ENCODE measurements at regions not wholly inside any gene's neighbourhood (a gene's known extent, or its start where the extent isn't known, plus 50 kb on each side); places are given as distances from the start of the nearest gene placed in this dataset.

DNA sequence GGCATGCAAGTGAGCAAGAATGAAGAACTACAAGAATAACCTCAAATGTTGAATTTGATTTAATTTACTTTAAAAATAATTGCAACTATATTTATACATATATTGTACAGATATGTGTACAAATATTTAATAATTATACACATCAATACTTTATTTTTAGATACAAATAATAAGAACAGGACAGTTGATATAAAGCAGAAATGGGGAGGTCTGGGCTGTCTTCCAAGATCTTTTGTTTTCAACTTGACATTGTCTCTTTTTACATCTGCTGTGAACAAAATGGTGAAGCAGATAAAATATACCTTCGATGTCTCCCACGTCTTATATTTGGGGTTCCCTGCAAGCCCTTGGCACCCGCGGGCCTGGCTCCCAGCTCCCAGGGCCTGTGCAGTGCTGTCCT lies 231.3 kb upstream of the RBBP8 start:
- Histone ChIP-seq H3K9ac (ENCODE audit: low read length) (no peak overlapping the region), H3K4me3 (replicated peaks in 1 of 2; ENCODE audit: low read depth in 1 of 2, low read length in 2 of 2) (no peak overlapping the region), H3K27ac (ENCODE audit: low read depth, low read length) (no peak overlapping the region), H3K79me2 (ENCODE audit: insufficient read depth, low read length) (no peaks in the 10 kb centered on the region), H3K4me1 (ENCODE audit: control insufficient read depth in 1 of 2, insufficient read depth in 2 of 2, low read length in 2 of 2) (peaks cover 0 to 6% of the 10 kb centered on the region in 2 experiments; a peak in 2 of 4 replicates), H3K9me3 (ENCODE audit: control insufficient read depth in 1 of 2, insufficient read depth in 1 of 2, low read depth in 1 of 2, low read length in 2 of 2) (no peaks in the 10 kb centered on the region), H2AFZ (ENCODE audit: low read depth, low read length, poor library complexity, severe bottlenecking) (no peak overlapping the region), H3K36me3 (ENCODE audit: control insufficient read depth in 1 of 2, insufficient read depth in 2 of 2, low read length in 2 of 2) (no peaks in the 10 kb centered on the region), H3K4me2 (ENCODE audit: low read length) (no peak overlapping the region), H4K20me1 (ENCODE audit: insufficient read depth) (no peaks in the 10 kb centered on the region), H3K9me2 (ENCODE audit: insufficient read depth) (no peaks in the 10 kb centered on the region), H3K27me3 (ENCODE audit: insufficient read depth, low read length) (no peaks in the 10 kb centered on the region)
- no TSS peak for BruUV-seq (replicated peaks)
- ChIA-PET CTCF (no interaction called here), RAD21 (ENCODE audit: low non-redundant PET in 1 of 2, low total read pairs in 2 of 2, uncharacterized antibody in 2 of 2, unreplicated experiment in 2 of 2) (no interaction called here), POLR2A (no interaction called here)
- no peak for DNase-seq (ENCODE audit: low read depth, low spot score)
- intact Hi-C loops (cut with micrococcal nuclease) = loop anchor here (5.0 to 10.0 kb wide), 2 partner anchors 537 to 784 kb away; partner anchors contain the start of gene GATA6
- ATAC-seq = no peak
- TF ChIP-seq TCF7L2 (IDR thresholded peaks at IDR 0.05; ENCODE audit: borderline replicate concordance, extremely low read depth, insufficient read depth, insufficient read length) (no peak), EZH2phosphoT487 (IDR thresholded peaks at IDR 0.05; ENCODE audit: borderline replicate concordance) (no peak)

DNA sequence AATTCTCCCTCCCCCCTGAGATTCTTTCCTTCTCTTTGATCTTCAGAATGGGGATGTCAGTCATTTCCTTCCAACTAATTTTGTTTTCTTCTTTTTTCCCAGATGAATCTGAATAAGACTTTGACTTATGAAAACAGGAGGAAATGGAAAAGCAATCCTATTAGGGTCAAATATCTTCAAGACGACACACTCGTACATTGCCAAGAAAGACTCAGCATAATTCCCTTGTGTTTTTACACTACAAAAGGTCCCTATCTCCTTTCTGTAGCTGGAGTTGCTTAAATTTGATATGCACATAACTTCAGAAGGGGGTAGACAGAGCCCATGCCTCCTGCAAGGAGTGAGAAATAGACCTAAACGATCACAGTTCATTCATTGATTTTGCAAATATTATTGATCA lies 230.3 kb upstream of the RBBP8 start:
- Histone ChIP-seq H3K27ac (ENCODE audit: low read depth, low read length) (no peak overlapping the region), H3K27me3 (ENCODE audit: insufficient read depth, low read length) (no peaks in the 10 kb centered on the region), H3K4me2 (ENCODE audit: low read length) (no peak overlapping the region), H3K4me3 (replicated peaks in 1 of 2; ENCODE audit: low read depth in 1 of 2, low read length in 2 of 2) (no peak overlapping the region), H3K4me1 (ENCODE audit: control insufficient read depth in 1 of 2, insufficient read depth in 2 of 2, low read length in 2 of 2) (peaks cover 0 to 6% of the 10 kb centered on the region in 2 experiments; a peak in 2 of 4 replicates), H3K9ac (ENCODE audit: low read length) (no peak overlapping the region), H3K36me3 (ENCODE audit: control insufficient read depth in 1 of 2, insufficient read depth in 2 of 2, low read length in 2 of 2) (no peaks in the 10 kb centered on the region), H3K79me2 (ENCODE audit: insufficient read depth, low read length) (no peaks in the 10 kb centered on the region), H3K9me3 (ENCODE audit: control insufficient read depth in 1 of 2, insufficient read depth in 1 of 2, low read depth in 1 of 2, low read length in 2 of 2) (no peaks in the 10 kb centered on the region), H2AFZ (ENCODE audit: low read depth, low read length, poor library complexity, severe bottlenecking) (no peak overlapping the region), H3K9me2 (ENCODE audit: insufficient read depth) (no peaks in the 10 kb centered on the region), H4K20me1 (ENCODE audit: insufficient read depth) (no peaks in the 10 kb centered on the region)
- BruUV-seq (replicated peaks) = no TSS peak
- intact Hi-C loops (cut with micrococcal nuclease) = loop anchor here (5.0 to 10.0 kb wide), 2 partner anchors 538 to 786 kb away; partner anchors contain the start of gene GATA6
- ChIA-PET POLR2A (no interaction called here), RAD21 (ENCODE audit: low non-redundant PET in 1 of 2, low total read pairs in 2 of 2, uncharacterized antibody in 2 of 2, unreplicated experiment in 2 of 2) (no interaction called here), CTCF (no interaction called here)
- ATAC-seq (no peak), DNase-seq (ENCODE audit: low read depth, low spot score) (no peak)
- TF ChIP-seq POLR2AphosphoS5 (IDR thresholded peaks at IDR 0.05; ENCODE audit: low read depth, low read length) = no peak

Data from HCT116 (cell line).